Vagina (tissue), 2 donors: ENCODE measurements at regions not wholly inside any gene's neighbourhood (a gene's known extent, or its start where the extent isn't known, plus 50 kb on each side); places are given as distances from the start of the nearest gene placed in this dataset.
"Not testable (repeated sequence)": the region's sequence is repeated elsewhere in the genome, so short reads cannot be mapped to it uniquely, and the experiment has no call there.

Experiments
- DNase-seq, 2 donors: peaks; one replicate each; pipeline ENCODE4 v3.0.0-alpha.2; 2017; ENCODE audit errors: extremely low spot score in 2 of 2
- H3K27ac ChIP-seq: fragments of 200-600 bp; sonication (generic); one replicate; pipeline ENCODE4 v1.5.1; 2019
- H3K27me3 ChIP-seq: fragments of 200-600 bp; sonication (generic); one replicate; pipeline ENCODE4 v1.5.1; 2019
- H3K36me3 ChIP-seq, 2 donors: fragments of 200-600 bp; sonication (generic); one replicate each; pipeline ENCODE4 v1.5.1; 2017 to 2019
- H3K4me1 ChIP-seq: fragments of 200-600 bp; sonication (generic); one replicate; pipeline ENCODE4 v1.5.1; 2019
- H3K4me3 ChIP-seq, 2 donors: fragments of 200-600 bp; sonication (generic); 1 replicate in 1 of 2; 2 replicates in 1 of 2; pipeline ENCODE4 v1.5.1; 2016 to 2019
- H3K9me3 ChIP-seq: fragments of 200-600 bp; sonication (generic); one replicate; pipeline ENCODE4 v1.5.1; 2019
- POLR2A ChIP-seq, 2 donors: fragments of 450-650 bp; IDR thresholded peaks; one replicate each; pipeline ENCODE4 v1.6.1; 2017; ENCODE audit warnings: antibody characterized with exemption in 2 of 2, mild to moderate bottlenecking in 2 of 2, moderate library complexity in 2 of 2
- POLR2AphosphoS5 ChIP-seq, 2 donors: sonication (generic); formaldehyde crosslinking; IDR thresholded peaks; one replicate each; pipeline ENCODE4 v1.9.0; 2017; ENCODE audit warnings: antibody characterized with exemption in 2 of 2, mild to moderate bottlenecking in 2 of 2, low read depth in 1 of 2; ENCODE audit not compliant: insufficient read depth in 1 of 2
- intact Hi-C: fragments of 100-400 bp; cut with DNase I; formaldehyde crosslinking; loops from one replicate; pipeline ENCODE4 v1.15.1; 2023
- TF ChIP-seq, protein P1 (sequence below), 3 experiments: fragments of 450-650 bp in 2 of 3; fragments of 200-600 bp in 1 of 3; sonication (generic) in 1 of 3; IDR thresholded peaks; one replicate each; pipeline ENCODE4 v1.5.1; 2017 to 2019; ENCODE audit warnings: antibody characterized with exemption in 3 of 3, mild to moderate bottlenecking in 2 of 3, moderate library complexity in 2 of 3

DNA sequence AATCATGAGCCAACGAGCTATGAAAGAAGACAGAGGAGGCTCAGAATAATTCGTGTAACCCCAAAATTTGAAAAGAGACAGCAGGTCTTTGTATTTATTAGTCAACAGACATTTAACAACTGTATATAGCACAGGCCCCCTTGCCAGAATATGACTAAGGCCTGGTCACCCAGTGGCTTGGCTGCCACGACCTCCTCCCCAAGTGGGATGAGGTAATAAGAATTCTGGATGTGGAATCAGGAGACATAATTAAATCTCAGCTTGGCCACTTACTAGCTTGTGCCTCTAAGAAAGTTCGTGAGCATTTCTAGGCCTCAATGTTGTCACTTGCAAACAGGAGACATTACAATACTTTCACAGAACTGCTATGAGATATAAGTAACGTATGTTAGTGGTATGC, 134.2 kb upstream of the TNFSF4 start:
- no peak overlapping the region for H3K4me3 ChIP-seq
- no peaks in the 10 kb centered on the region for H3K27me3 ChIP-seq
- H3K4me1 ChIP-seq = no peaks in the 10 kb centered on the region
- intact Hi-C loops = no loop called here
- TF ChIP-seq POLR2AphosphoS5 (IDR thresholded peaks at IDR 0.05; ENCODE audit: insufficient read depth in 1 of 2, low read depth in 1 of 2) = no peak
- TF ChIP-seq, protein P1, sequence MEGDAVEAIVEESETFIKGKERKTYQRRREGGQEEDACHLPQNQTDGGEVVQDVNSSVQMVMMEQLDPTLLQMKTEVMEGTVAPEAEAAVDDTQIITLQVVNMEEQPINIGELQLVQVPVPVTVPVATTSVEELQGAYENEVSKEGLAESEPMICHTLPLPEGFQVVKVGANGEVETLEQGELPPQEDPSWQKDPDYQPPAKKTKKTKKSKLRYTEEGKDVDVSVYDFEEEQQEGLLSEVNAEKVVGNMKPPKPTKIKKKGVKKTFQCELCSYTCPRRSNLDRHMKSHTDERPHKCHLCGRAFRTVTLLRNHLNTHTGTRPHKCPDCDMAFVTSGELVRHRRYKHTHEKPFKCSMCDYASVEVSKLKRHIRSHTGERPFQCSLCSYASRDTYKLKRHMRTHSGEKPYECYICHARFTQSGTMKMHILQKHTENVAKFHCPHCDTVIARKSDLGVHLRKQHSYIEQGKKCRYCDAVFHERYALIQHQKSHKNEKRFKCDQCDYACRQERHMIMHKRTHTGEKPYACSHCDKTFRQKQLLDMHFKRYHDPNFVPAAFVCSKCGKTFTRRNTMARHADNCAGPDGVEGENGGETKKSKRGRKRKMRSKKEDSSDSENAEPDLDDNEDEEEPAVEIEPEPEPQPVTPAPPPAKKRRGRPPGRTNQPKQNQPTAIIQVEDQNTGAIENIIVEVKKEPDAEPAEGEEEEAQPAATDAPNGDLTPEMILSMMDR (IDR thresholded peaks at IDR 0.05) = no peak
- H3K36me3 ChIP-seq = no peaks in the 10 kb centered on the region
- no peaks in the 10 kb centered on the region for H3K9me3 ChIP-seq
- H3K27ac ChIP-seq = no peak overlapping the region
- no peak for DNase-seq

DNA sequence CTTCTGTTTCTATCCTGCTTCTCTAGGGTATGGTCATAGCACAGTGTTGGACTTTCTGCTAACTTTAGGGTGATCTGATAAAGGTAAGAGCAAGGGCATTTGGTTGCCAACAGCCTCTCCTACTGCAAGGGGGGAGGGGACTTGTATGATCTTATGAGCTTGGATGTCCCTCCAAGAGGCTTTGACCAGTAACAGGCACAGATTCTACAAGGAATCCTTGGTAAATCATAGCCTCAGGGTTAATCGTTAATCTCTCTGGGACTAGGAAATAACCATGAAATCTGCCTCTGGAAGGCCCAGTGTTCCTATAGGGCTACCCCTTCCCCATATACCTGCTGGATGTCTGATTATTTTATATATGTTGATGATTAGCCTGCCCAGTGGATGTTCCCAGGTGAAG, 134.8 kb upstream of the TNFSF4 start:
- H3K4me3 ChIP-seq = no peak overlapping the region
- H3K27me3 ChIP-seq = no peaks in the 10 kb centered on the region
- intact Hi-C loops = no loop called here
- H3K9me3 ChIP-seq = no peaks in the 10 kb centered on the region
- H3K27ac ChIP-seq = no peak overlapping the region
- TF ChIP-seq POLR2A (IDR thresholded peaks at IDR 0.05) (no peak), POLR2AphosphoS5 (IDR thresholded peaks at IDR 0.05; ENCODE audit: insufficient read depth in 1 of 2, low read depth in 1 of 2) (no peak)
- TF ChIP-seq, protein P1 (IDR thresholded peaks at IDR 0.05) = no peak
- no peaks in the 10 kb centered on the region for H3K36me3 ChIP-seq
- no peak for DNase-seq
- no peaks in the 10 kb centered on the region for H3K4me1 ChIP-seq

DNA sequence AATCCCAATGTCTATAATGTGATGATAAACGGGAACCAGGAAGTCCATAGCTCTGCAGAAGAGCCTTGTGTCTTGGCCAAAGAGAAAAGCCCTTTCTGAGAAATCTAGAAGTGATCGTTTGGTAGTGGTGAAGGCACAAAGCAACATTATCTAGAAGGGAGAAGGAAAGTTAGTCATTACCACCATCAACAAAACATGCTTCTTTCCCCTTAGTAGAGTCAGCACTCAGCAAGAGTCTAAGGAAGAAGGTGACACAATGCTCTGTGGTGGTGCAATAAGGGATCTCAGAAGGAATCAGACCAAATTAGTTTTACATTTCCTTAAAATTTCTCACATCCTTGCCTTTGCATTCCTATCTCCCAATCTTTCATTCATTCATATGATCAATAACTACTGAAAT, 134.4 kb upstream of the PRDX6 start:
- intact Hi-C loops = no loop called here
- no peak overlapping the region for H3K4me3 ChIP-seq
- H3K4me1 ChIP-seq = no peaks in the 10 kb centered on the region
- H3K27me3 ChIP-seq = no peaks in the 10 kb centered on the region
- no peak for DNase-seq
- TF ChIP-seq, protein P1 (IDR thresholded peaks at IDR 0.05) = no peak
- no peak for TF ChIP-seq POLR2AphosphoS5 (IDR thresholded peaks at IDR 0.05; ENCODE audit: insufficient read depth in 1 of 2, low read depth in 1 of 2)
- no peak for TF ChIP-seq POLR2A (IDR thresholded peaks at IDR 0.05)
- no peak overlapping the region for H3K27ac ChIP-seq
- no peaks in the 10 kb centered on the region for H3K9me3 ChIP-seq
- H3K36me3 ChIP-seq = no peaks in the 10 kb centered on the region

DNA sequence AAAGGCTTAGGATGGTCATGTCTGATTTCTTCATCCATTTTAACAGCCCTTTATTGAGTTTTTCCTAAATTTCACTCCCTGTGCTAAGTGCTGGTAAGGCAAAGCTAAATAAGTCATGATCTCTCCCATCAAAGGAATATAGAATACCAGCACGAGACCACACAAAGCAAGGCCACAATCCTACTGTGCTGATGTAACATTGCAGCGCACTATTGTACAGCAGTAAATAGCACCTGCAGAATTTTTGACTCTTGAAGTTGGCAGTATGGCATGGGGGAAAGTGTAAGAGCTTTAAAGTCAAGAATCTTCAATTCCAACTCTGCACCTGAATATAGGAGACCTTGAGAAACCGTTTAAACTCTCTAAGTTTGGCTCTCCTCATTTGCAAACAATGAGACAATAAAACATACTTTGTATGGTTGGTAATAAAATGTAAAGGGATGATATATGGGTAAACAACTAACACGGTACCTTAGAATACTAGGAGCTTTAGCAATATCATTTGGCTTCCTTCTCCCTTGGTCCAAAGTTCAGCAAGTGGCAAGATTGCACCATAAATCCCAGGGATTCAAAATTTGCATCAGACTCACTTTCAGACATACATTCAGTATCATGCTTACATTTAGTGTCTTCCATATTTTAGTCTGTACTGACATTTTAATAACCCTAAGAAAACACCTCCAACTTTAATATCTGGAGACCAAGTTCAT, 132.9 kb upstream of the PRDX6 start:
- no peak for DNase-seq
- Histone ChIP-seq H3K9me3 (no peaks in the 10 kb centered on the region), H3K4me1 (no peaks in the 10 kb centered on the region), H3K27ac (no peak overlapping the region), H3K4me3 (no peak overlapping the region), H3K36me3 (no peaks in the 10 kb centered on the region), H3K27me3 (no peaks in the 10 kb centered on the region)
- intact Hi-C loops = no loop called here
- no peak for TF ChIP-seq POLR2A (IDR thresholded peaks at IDR 0.05)
- TF ChIP-seq, protein P1 (IDR thresholded peaks at IDR 0.05) = no peak
- no peak for TF ChIP-seq POLR2AphosphoS5 (IDR thresholded peaks at IDR 0.05; ENCODE audit: insufficient read depth in 1 of 2, low read depth in 1 of 2)

DNA sequence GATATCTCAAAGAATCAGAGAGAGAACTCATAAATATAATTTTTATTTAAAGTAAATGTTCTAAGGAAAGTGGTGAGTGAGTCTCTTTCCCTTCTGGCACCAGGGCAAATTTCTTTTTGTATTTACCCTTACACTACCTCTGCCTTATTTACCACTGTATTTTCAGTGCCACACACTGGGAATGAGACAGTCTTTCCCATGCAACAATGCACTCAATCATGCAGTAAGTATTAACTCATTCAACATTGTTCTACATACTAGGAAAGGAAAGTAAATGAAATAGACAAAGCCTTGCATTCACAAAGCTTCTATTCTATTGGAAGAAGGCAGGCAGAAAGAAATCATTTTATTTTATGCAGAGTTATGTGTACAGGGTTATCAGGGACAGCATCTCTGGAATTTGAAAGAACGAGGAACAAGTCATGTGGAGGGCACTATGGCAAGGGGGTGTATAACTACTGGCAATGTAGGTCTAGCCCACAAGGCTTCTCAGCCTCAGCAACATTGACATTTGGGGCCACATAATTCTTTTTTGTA, 129.8 kb upstream of the PRDX6 start:
- H3K27me3 ChIP-seq = no peaks in the 10 kb centered on the region
- no peak for TF ChIP-seq POLR2A (IDR thresholded peaks at IDR 0.05)
- no peak for TF ChIP-seq POLR2AphosphoS5 (IDR thresholded peaks at IDR 0.05; ENCODE audit: insufficient read depth in 1 of 2, low read depth in 1 of 2)
- TF ChIP-seq, protein P1 (IDR thresholded peaks at IDR 0.05) = no peak
- no peaks in the 10 kb centered on the region for H3K36me3 ChIP-seq
- no peaks in the 10 kb centered on the region for H3K4me1 ChIP-seq
- intact Hi-C loops = no loop called here
- no peak overlapping the region for H3K4me3 ChIP-seq
- H3K27ac ChIP-seq = no peak overlapping the region
- DNase-seq = no peak
- no peaks in the 10 kb centered on the region for H3K9me3 ChIP-seq

DNA sequence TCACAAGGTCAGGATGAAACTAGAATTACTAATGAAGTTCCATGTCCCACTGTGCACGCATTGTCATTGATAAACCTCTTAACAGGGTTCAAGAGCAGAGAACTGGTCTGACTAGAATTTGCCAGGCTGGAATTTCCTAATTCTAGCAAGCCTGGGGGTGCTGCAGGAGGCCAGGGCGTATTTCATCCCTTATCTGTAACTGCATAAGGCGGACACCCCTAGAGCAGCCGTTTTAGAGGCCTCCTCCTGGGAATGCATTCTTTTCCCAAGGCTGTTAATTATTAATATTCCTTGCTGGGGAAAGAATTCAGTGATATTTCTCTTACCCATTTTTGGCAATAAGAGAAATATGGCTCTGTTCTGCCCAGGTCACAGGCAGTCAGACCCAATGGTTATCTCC, 124.5 kb upstream of the PRDX6 start:
- intact Hi-C loops, H3K27me3 ChIP-seq, H3K9me3 ChIP-seq, H3K27ac ChIP-seq, H3K4me1 ChIP-seq, H3K4me3 ChIP-seq, H3K36me3 ChIP-seq, DNase-seq: not testable (repeated sequence)
